Naive thymus-derived CD4-positive, alpha-beta T cell (primary cell): ENCODE measurements at regions not wholly inside any gene's neighbourhood (a gene's known extent, or its start where the extent isn't known, plus 50 kb on each side); places are given as distances from the start of the nearest gene placed in this dataset.

ENCODE experiments used
- ATAC-seq: fragments of 150-1000 bp; cut with Tn5 transposase; 2 replicates; pipeline ENCODE4 v1.10.0; 2021; ENCODE audit warnings: mild to moderate bottlenecking, moderate library complexity
- CTCF ChIA-PET: fragments of 350-600 bp; sonication (Branson Sonifier 250); formaldehyde crosslinking; loops from one replicate; lab custom pipeline; 2021; ENCODE audit warnings: antibody characterized with exemption; lab: Charles Lee
- POLR2A ChIA-PET: fragments of 350-600 bp; sonication (Branson Sonifier 250); formaldehyde crosslinking; loops from one replicate; lab custom pipeline; 2021; ENCODE audit warnings: antibody characterized with exemption, inconsistent platforms; lab: Charles Lee
- DNase-seq, 9 donors: peaks; one replicate each; pipeline versions ENCODE4 v3.0.0 to v3.0.0-alpha.2; 2020 to 2022; ENCODE audit warnings: mixed read lengths in 1 of 9
- H3K27ac ChIP-seq: one replicate; pipeline ENCODE4 v1.7.0; 2013; ENCODE audit warnings: mild to moderate bottlenecking, low read depth, low read length, moderate library complexity
- H3K27me3 ChIP-seq, 2 donors: one replicate each; pipeline ENCODE4 v1.7.0; 2013; ENCODE audit warnings: low read length in 2 of 2, mild to moderate bottlenecking in 2 of 2, moderate library complexity in 2 of 2; ENCODE audit not compliant: control insufficient read depth in 2 of 2, insufficient read depth in 2 of 2
- H3K36me3 ChIP-seq, 3 experiments: 1 replicate in 2 of 3; 2 replicates in 1 of 3; pipeline ENCODE4 v1.7.0; 2013; ENCODE audit warnings: low read length in 3 of 3, mild to moderate bottlenecking in 3 of 3, moderate library complexity in 1 of 3; ENCODE audit not compliant: insufficient read depth in 3 of 3, control insufficient read depth in 2 of 3
- H3K4me1 ChIP-seq, 2 donors: one replicate each; pipeline ENCODE4 v1.7.0; 2013; ENCODE audit warnings: low read length in 2 of 2, mild to moderate bottlenecking in 2 of 2, moderate library complexity in 1 of 2; ENCODE audit not compliant: control insufficient read depth in 2 of 2, insufficient read depth in 2 of 2
- H3K4me3 ChIP-seq: 2 replicates; pipeline ENCODE4 v1.7.0; 2013; ENCODE audit warnings: mild to moderate bottlenecking, low read length
- H3K9me3 ChIP-seq, 3 experiments: 1 replicate in 2 of 3; 2 replicates in 1 of 3; pipeline ENCODE4 v1.7.0; 2013; ENCODE audit warnings: low read length in 3 of 3; ENCODE audit not compliant: control insufficient read depth in 2 of 3
- H3K27ac Mint-ChIP-seq, 9 donors: one replicate each; pipeline ENCODE4 v1.8.0; 2020 to 2022; ENCODE audit warnings: mixed read lengths in 9 of 9, mild to moderate bottlenecking in 8 of 9, moderate library complexity in 5 of 9, inconsistent platforms in 2 of 9
- H3K27me3 Mint-ChIP-seq, 5 donors: one replicate each; pipeline ENCODE4 v1.8.0; 2021 to 2022; ENCODE audit warnings: mixed read lengths in 5 of 5, mild to moderate bottlenecking in 1 of 5
- H3K36me3 Mint-ChIP-seq, 5 donors: one replicate each; pipeline ENCODE4 v1.8.0; 2020 to 2022; ENCODE audit warnings: mixed read lengths in 5 of 5, mild to moderate bottlenecking in 3 of 5, inconsistent platforms in 1 of 5
- H3K4me1 Mint-ChIP-seq, 7 donors: one replicate each; pipeline ENCODE4 v1.8.0; 2020 to 2022; ENCODE audit warnings: mixed read lengths in 7 of 7, mild to moderate bottlenecking in 3 of 7, inconsistent platforms in 1 of 7
- H3K4me3 Mint-ChIP-seq, 10 donors: one replicate each; pipeline ENCODE4 v1.8.0; 2020 to 2022; ENCODE audit warnings: mild to moderate bottlenecking in 10 of 10, mixed read lengths in 10 of 10, moderate library complexity in 6 of 10, inconsistent platforms in 2 of 10
- H3K9me3 Mint-ChIP-seq, 11 donors: one replicate each; pipeline ENCODE4 v1.8.0; 2020 to 2022; ENCODE audit warnings: mixed read lengths in 11 of 11, mild to moderate bottlenecking in 4 of 11, inconsistent platforms in 1 of 11, moderate library complexity in 1 of 11
- intact Hi-C, 2 donors: fragments of 100-400 bp; cut with micrococcal nuclease; formaldehyde crosslinking; loops; one replicate each; pipeline ENCODE4 v1.15.1; 2023

GRCh38 chr2:155872396-155872795, 460.1 kb downstream of the NR4A2 start:
- H3K9me3 ChIP-seq = peaks cover 0 to 10% (median 0%) of the 10 kb centered on the region in 3 experiments
- intact Hi-C loops = no loop called here
- ATAC-seq = no peak
- no peaks in the 10 kb centered on the region for H3K36me3 ChIP-seq
- POLR2A ChIA-PET = no interaction called here
- Mint-ChIP-seq H3K4me3 (no peak overlapping the region), H3K27me3 (no peaks in the 10 kb centered on the region), H3K27ac (no peak overlapping the region), H3K4me1 (no peaks in the 10 kb centered on the region), H3K9me3 (peaks cover 2 to 37% (median 18%) of the 10 kb centered on the region in 11 donors), H3K36me3 (peaks cover 0 to 7% (median 0%) of the 10 kb centered on the region in 5 donors)
- no peak for DNase-seq
- H3K4me3 ChIP-seq = no peak overlapping the region
- H3K4me1 ChIP-seq = no peaks in the 10 kb centered on the region
- no peaks in the 10 kb centered on the region for H3K27me3 ChIP-seq
- CTCF ChIA-PET = no interaction called here
- no peak overlapping the region for H3K27ac ChIP-seq

- no peak for DNase-seq
- POLR2A ChIA-PET = no interaction called here
- Mint-ChIP-seq H3K4me1 (no peaks in the 10 kb centered on the region), H3K27me3 (no peaks in the 10 kb centered on the region), H3K4me3 (no peak overlapping the region), H3K27ac (no peak overlapping the region), H3K9me3 (peaks cover 2 to 34% (median 18%) of the 10 kb centered on the region in 11 donors), H3K36me3 (peaks cover 0 to 7% (median 0%) of the 10 kb centered on the region in 5 donors)
- Histone ChIP-seq H3K27ac (no peak overlapping the region), H3K9me3 (peaks cover 0 to 10% (median 0%) of the 10 kb centered on the region in 3 experiments), H3K4me3 (no peak overlapping the region), H3K4me1 (no peaks in the 10 kb centered on the region), H3K36me3 (no peaks in the 10 kb centered on the region), H3K27me3 (no peaks in the 10 kb centered on the region)
- CTCF ChIA-PET = no interaction called here
- ATAC-seq = no peak
- intact Hi-C loops = no loop called here
Observed at GRCh38 chr2:155871940-155872339, 460.6 kb downstream of the NR4A2 start.

GRCh38 chr2:155867564-155867963, 465.0 kb downstream of the NR4A2 start:
- H3K9me3 ChIP-seq = no peaks in the 10 kb centered on the region
- DNase-seq = no peak
- no peaks in the 10 kb centered on the region for H3K36me3 Mint-ChIP-seq
- ChIA-PET POLR2A (no interaction called here), CTCF (no interaction called here)
- no peak overlapping the region for H3K27ac ChIP-seq
- H3K4me3 ChIP-seq = no peak overlapping the region
- H3K4me1 Mint-ChIP-seq = no peaks in the 10 kb centered on the region
- no peak for ATAC-seq
- no peak overlapping the region for H3K4me3 Mint-ChIP-seq
- H3K4me1 ChIP-seq = no peaks in the 10 kb centered on the region
- H3K27ac Mint-ChIP-seq = no peak overlapping the region
- intact Hi-C loops = no loop called here
- no peaks in the 10 kb centered on the region for H3K27me3 Mint-ChIP-seq
- peaks cover 0 to 4% (median 0%) of the 10 kb centered on the region in 11 donors for H3K9me3 Mint-ChIP-seq
- H3K27me3 ChIP-seq = no peaks in the 10 kb centered on the region
- no peaks in the 10 kb centered on the region for H3K36me3 ChIP-seq

GRCh38 chr2:155866477-155866876, 466.0 kb downstream of the NR4A2 start:
- H3K4me3 Mint-ChIP-seq = no peak overlapping the region
- Histone ChIP-seq H3K9me3 (no peaks in the 10 kb centered on the region), H3K36me3 (no peaks in the 10 kb centered on the region), H3K4me3 (no peak overlapping the region), H3K4me1 (no peaks in the 10 kb centered on the region), H3K27ac (no peak overlapping the region), H3K27me3 (no peaks in the 10 kb centered on the region)
- ATAC-seq = no peak
- H3K27me3 Mint-ChIP-seq = no peaks in the 10 kb centered on the region
- H3K36me3 Mint-ChIP-seq = no peaks in the 10 kb centered on the region
- intact Hi-C loops = no loop called here
- H3K9me3 Mint-ChIP-seq = no peaks in the 10 kb centered on the region
- ChIA-PET CTCF (no interaction called here), POLR2A (no interaction called here)
- no peak for DNase-seq
- H3K4me1 Mint-ChIP-seq = no peaks in the 10 kb centered on the region
- H3K27ac Mint-ChIP-seq = no peak overlapping the region

GRCh38 chr2:155852156-155852555, 480.4 kb downstream of the NR4A2 start:
- no peaks in the 10 kb centered on the region for H3K4me1 Mint-ChIP-seq
- H3K27me3 Mint-ChIP-seq = peaks cover 0 to 4% (median 0%) of the 10 kb centered on the region in 5 donors
- CTCF ChIA-PET = no interaction called here
- H3K27me3 ChIP-seq = no peaks in the 10 kb centered on the region
- no peaks in the 10 kb centered on the region for H3K9me3 ChIP-seq
- POLR2A ChIA-PET = no interaction called here
- H3K36me3 ChIP-seq = no peaks in the 10 kb centered on the region
- no peaks in the 10 kb centered on the region for H3K4me1 ChIP-seq
- H3K27ac ChIP-seq = no peak overlapping the region
- no peak for ATAC-seq
- no peak overlapping the region for H3K27ac Mint-ChIP-seq
- H3K4me3 Mint-ChIP-seq = no peak overlapping the region
- no peaks in the 10 kb centered on the region for H3K36me3 Mint-ChIP-seq
- intact Hi-C loops = no loop called here
- DNase-seq = no peak
- H3K9me3 Mint-ChIP-seq = peaks cover 0 to 3% (median 0%) of the 10 kb centered on the region in 11 donors
- H3K4me3 ChIP-seq = no peak overlapping the region

- no peaks in the 10 kb centered on the region for H3K36me3 ChIP-seq
- no peaks in the 10 kb centered on the region for H3K4me1 ChIP-seq
- Mint-ChIP-seq H3K27ac (no peak overlapping the region), H3K4me1 (no peaks in the 10 kb centered on the region), H3K27me3 (no peaks in the 10 kb centered on the region), H3K4me3 (no peak overlapping the region), H3K36me3 (no peaks in the 10 kb centered on the region), H3K9me3 (peaks cover 0 to 5% (median 0%) of the 10 kb centered on the region in 11 donors)
- no peak overlapping the region for H3K4me3 ChIP-seq
- POLR2A ChIA-PET = no interaction called here
- no peak overlapping the region for H3K27ac ChIP-seq
- no peak for ATAC-seq
- intact Hi-C loops = no loop called here
- H3K27me3 ChIP-seq = no peaks in the 10 kb centered on the region
- CTCF ChIA-PET = no interaction called here
- no peaks in the 10 kb centered on the region for H3K9me3 ChIP-seq
- no peak for DNase-seq
Observed at GRCh38 chr2:155846259-155846658, 486.3 kb downstream of the NR4A2 start.

DNA sequence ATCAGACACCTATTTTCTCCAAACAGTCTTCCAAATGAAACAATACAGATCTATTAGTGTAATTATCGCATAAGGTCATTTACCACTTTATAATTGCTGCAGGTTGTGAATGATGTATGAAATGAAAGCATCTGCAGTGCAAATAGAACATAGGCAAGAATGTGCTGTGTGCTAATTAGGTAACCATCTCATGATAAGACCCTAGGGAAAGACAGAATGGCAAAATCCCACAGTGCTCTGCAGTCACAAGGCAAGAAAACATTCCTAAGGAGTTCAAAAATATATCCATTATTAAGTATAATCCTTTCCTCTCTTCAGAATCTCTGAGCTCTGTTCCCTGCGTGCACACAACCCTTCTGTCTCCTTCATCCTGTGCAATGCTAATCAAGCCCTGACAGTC, 488.1 kb downstream of the NR4A2 start:
- H3K4me3 Mint-ChIP-seq = no peak overlapping the region
- ChIA-PET CTCF (no interaction called here), POLR2A (no interaction called here)
- H3K27ac ChIP-seq = no peak overlapping the region
- H3K27ac Mint-ChIP-seq = no peak overlapping the region
- no peaks in the 10 kb centered on the region for H3K36me3 ChIP-seq
- no peaks in the 10 kb centered on the region for H3K4me1 ChIP-seq
- intact Hi-C loops = no loop called here
- H3K4me3 ChIP-seq = no peak overlapping the region
- H3K4me1 Mint-ChIP-seq = no peaks in the 10 kb centered on the region
- H3K36me3 Mint-ChIP-seq = no peaks in the 10 kb centered on the region
- no peak for DNase-seq
- H3K27me3 ChIP-seq = no peaks in the 10 kb centered on the region
- H3K27me3 Mint-ChIP-seq = no peaks in the 10 kb centered on the region
- H3K9me3 ChIP-seq = no peaks in the 10 kb centered on the region
- peaks cover 0 to 5% (median 0%) of the 10 kb centered on the region in 11 donors for H3K9me3 Mint-ChIP-seq
- no peak for ATAC-seq
